NCI-H226 (cell line): ENCODE measurements at regions not wholly inside any gene's neighbourhood (a gene's known extent, or its start where the extent isn't known, plus 50 kb on each side); places are given as distances from the start of the nearest gene placed in this dataset.

ENCODE experiments used
- DNase-seq: peaks from one replicate; pipeline ENCODE4 v3.0.0-alpha.2; 2015

GRCh38 chr15:96538491-96538890 is 208.0 kb downstream of the NR2F2 start:
- DNase-seq: no peak

GRCh38 chr15:96540283-96540682 is 209.8 kb downstream of the NR2F2 start:
- DNase-seq: no peak

- DNase-seq: no peak
Measured at GRCh38 chr15:96542130-96542770, 211.8 kb downstream of the NR2F2 start.

GRCh38 chr15:96544162-96544756 is 213.8 kb downstream of the NR2F2 start:
- DNase-seq: no peak

GRCh38 chr15:96549136-96549535 is 218.6 kb downstream of the NR2F2 start:
- DNase-seq: no peak

- DNase-seq: peak; percentile 13
Measured at GRCh38 chr15:96551196-96551595, 220.7 kb downstream of the NR2F2 start.

GRCh38 chr15:96551722-96552121 is 221.2 kb downstream of the NR2F2 start:
- no peak for DNase-seq

GRCh38 chr15:96553006-96553405 is 222.5 kb downstream of the NR2F2 start:
- peak; percentile 84 for DNase-seq

GRCh38 chr15:96553451-96553850 is 223.0 kb downstream of the NR2F2 start:
- no peak for DNase-seq

GRCh38 chr15:96553931-96554330 is 223.4 kb downstream of the NR2F2 start:
- no peak for DNase-seq

GRCh38 chr15:96554541-96554940 is 224.0 kb downstream of the NR2F2 start:
- no peak for DNase-seq

- no peak for DNase-seq
Measured at GRCh38 chr15:96559087-96559486, 228.6 kb downstream of the NR2F2 start.

- DNase-seq: no peak
Measured at GRCh38 chr15:96559631-96560030, 229.1 kb downstream of the NR2F2 start.

GRCh38 chr15:96560246-96560895 is 229.9 kb downstream of the NR2F2 start:
- peak; percentile 96 for DNase-seq

- no peak for DNase-seq
Measured at GRCh38 chr15:96561593-96561992, 231.1 kb downstream of the NR2F2 start.

GRCh38 chr15:96564546-96564945 is 234.0 kb downstream of the NR2F2 start:
- DNase-seq: peak; percentile 61

GRCh38 chr15:96565266-96565665 is 234.8 kb downstream of the NR2F2 start:
- DNase-seq: no peak

- DNase-seq: no peak
Measured at GRCh38 chr15:96574782-96575181, 244.3 kb downstream of the NR2F2 start.

GRCh38 chr15:96576596-96576995 is 246.1 kb downstream of the NR2F2 start:
- DNase-seq: no peak

GRCh38 chr15:96578393-96578792 is 247.9 kb downstream of the NR2F2 start:
- no peak for DNase-seq

GRCh38 chr15:96581371-96581770 is 250.9 kb downstream of the NR2F2 start:
- no peak for DNase-seq

GRCh38 chr15:96582473-96582872 is 252.0 kb downstream of the NR2F2 start:
- DNase-seq: no peak

GRCh38 chr15:96583671-96584070 is 253.2 kb downstream of the NR2F2 start:
- DNase-seq: no peak
